ENCODE measurements at regions not wholly inside any gene's neighbourhood (a gene's known extent, or its start where the extent isn't known, plus 50 kb on each side); places are given as distances from the start of the nearest gene placed in this dataset.

DNA sequence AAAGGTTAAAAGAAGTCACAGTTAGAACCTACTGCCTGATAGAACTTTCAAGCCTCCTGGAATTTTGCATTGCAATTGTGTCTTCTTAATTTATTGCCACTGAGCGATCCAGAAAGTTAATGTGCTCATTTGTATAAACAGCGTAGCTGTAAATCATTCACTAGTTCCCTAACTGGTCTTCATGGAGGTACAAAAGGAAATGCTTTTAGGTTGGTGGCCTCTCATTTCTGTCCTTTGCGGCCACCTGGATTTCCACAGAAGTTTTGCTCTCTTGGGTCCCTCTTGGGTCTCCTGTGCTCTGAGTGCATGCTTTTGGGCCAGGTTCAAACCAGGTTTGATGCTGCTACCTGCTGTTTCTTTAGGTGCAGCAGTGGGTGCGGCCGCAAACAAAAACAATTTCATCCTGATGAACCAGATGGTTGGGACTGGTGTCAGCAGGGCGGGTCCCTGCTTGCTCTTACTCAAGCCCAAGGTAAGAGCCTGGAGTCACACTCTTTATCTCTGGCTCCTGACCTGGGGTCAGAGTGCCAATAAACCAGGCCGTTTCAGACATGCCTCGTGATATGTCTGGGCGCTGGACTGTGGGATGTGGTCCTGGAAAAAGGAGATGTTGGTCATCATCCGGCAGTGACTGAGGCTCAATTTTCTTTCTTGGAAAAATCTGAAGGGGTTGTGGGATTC, 270.1 kb downstream of the PTTG2 start:
- TF ChIP-seq, protein P1, sequence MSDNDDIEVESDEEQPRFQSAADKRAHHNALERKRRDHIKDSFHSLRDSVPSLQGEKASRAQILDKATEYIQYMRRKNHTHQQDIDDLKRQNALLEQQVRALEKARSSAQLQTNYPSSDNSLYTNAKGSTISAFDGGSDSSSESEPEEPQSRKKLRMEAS (CRISPR knock-in tag; IDR thresholded peaks at IDR 0.05), result no peak
- TF ChIP-seq, protein P2, sequence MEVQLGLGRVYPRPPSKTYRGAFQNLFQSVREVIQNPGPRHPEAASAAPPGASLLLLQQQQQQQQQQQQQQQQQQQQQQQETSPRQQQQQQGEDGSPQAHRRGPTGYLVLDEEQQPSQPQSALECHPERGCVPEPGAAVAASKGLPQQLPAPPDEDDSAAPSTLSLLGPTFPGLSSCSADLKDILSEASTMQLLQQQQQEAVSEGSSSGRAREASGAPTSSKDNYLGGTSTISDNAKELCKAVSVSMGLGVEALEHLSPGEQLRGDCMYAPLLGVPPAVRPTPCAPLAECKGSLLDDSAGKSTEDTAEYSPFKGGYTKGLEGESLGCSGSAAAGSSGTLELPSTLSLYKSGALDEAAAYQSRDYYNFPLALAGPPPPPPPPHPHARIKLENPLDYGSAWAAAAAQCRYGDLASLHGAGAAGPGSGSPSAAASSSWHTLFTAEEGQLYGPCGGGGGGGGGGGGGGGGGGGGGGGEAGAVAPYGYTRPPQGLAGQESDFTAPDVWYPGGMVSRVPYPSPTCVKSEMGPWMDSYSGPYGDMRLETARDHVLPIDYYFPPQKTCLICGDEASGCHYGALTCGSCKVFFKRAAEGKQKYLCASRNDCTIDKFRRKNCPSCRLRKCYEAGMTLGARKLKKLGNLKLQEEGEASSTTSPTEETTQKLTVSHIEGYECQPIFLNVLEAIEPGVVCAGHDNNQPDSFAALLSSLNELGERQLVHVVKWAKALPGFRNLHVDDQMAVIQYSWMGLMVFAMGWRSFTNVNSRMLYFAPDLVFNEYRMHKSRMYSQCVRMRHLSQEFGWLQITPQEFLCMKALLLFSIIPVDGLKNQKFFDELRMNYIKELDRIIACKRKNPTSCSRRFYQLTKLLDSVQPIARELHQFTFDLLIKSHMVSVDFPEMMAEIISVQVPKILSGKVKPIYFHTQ (CRISPR knock-in tag; IDR thresholded peaks at IDR 0.05), result no peak
- TF ChIP-seq ZNF416 (CRISPR knock-in tag; IDR thresholded peaks at IDR 0.05) (no peak), TCF7 (CRISPR knock-in tag; IDR thresholded peaks at IDR 0.05; ENCODE audit: low read depth) (no peak), ZNF138 (CRISPR knock-in tag; conservative IDR thresholded peaks at IDR 0.05) (no peak), ZNF121 (CRISPR knock-in tag; IDR thresholded peaks at IDR 0.05) (no peak), SMAD4 (CRISPR knock-in tag; IDR thresholded peaks at IDR 0.05) (no peak), GABPB1 (CRISPR knock-in tag; IDR thresholded peaks at IDR 0.05) (no peak), ESRRA (CRISPR knock-in tag; IDR thresholded peaks at IDR 0.05; ENCODE audit: borderline replicate concordance) (no peak), ETV6 (CRISPR knock-in tag; IDR thresholded peaks at IDR 0.05) (no peak), SP1 (CRISPR knock-in tag; conservative IDR thresholded peaks at IDR 0.05) (no peak), MLX (CRISPR knock-in tag; IDR thresholded peaks at IDR 0.05) (no peak), JAZF1 (CRISPR knock-in tag; IDR thresholded peaks at IDR 0.05) (no peak), FOXK1 (CRISPR knock-in tag; IDR thresholded peaks at IDR 0.05) (no peak), ZBTB21 (CRISPR knock-in tag; IDR thresholded peaks at IDR 0.05; ENCODE audit: borderline replicate concordance) (no peak), TP53 (CRISPR knock-in tag; IDR thresholded peaks at IDR 0.05) (no peak), CBFB (CRISPR knock-in tag; IDR thresholded peaks at IDR 0.05; ENCODE audit: low read depth) (no peak), EMX1 (CRISPR knock-in tag; IDR thresholded peaks at IDR 0.05) (no peak)
- TF ChIP-seq, protein P3, sequence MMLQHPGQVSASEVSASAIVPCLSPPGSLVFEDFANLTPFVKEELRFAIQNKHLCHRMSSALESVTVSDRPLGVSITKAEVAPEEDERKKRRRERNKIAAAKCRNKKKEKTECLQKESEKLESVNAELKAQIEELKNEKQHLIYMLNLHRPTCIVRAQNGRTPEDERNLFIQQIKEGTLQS (CRISPR knock-in tag; conservative IDR thresholded peaks at IDR 0.05), result no peak
- TF ChIP-seq, protein P4, sequence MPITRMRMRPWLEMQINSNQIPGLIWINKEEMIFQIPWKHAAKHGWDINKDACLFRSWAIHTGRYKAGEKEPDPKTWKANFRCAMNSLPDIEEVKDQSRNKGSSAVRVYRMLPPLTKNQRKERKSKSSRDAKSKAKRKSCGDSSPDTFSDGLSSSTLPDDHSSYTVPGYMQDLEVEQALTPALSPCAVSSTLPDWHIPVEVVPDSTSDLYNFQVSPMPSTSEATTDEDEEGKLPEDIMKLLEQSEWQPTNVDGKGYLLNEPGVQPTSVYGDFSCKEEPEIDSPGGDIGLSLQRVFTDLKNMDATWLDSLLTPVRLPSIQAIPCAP (CRISPR knock-in tag; IDR thresholded peaks at IDR 0.05), result no peak
- DNase-seq (ENCODE audit: low spot score) (no peak), ATAC-seq (no peak)
- H3K27me3 Mint-ChIP-seq (ENCODE audit: low read depth), result no peaks in the 10 kb centered on the region; the same call in 1 of the 2 replicates
- H3K4me3 Mint-ChIP-seq, result no peak overlapping the region
- peaks cover 13% of the 10 kb centered on the region for H3K9me3 Mint-ChIP-seq
- ChIA-PET POLR2A (no interaction called here), CTCF (no interaction called here)
- no peaks in the 10 kb centered on the region for H3K36me3 Mint-ChIP-seq
- H3K27ac Mint-ChIP-seq, result no peak overlapping the region
- no peaks in the 10 kb centered on the region for H3K4me1 Mint-ChIP-seq

GRCh38 chr4:38230821-38231563, 270.8 kb downstream of the PTTG2 start:
- ChIA-PET CTCF (no interaction called here), POLR2A (interaction anchor here (0.6 kb wide), 1 partner anchor 49 kb away, joined by 3 read pairs; no protein-coding TSS in a partner anchor)
- H3K4me3 Mint-ChIP-seq, result no peak overlapping the region
- no peaks in the 10 kb centered on the region for H3K36me3 Mint-ChIP-seq
- H3K9me3 Mint-ChIP-seq, result peaks cover 13% of the 10 kb centered on the region
- no peaks in the 10 kb centered on the region for H3K4me1 Mint-ChIP-seq
- no peaks in the 10 kb centered on the region; the same call in 1 of the 2 replicates for H3K27me3 Mint-ChIP-seq (ENCODE audit: low read depth)
- ATAC-seq, result no peak
- DNase-seq (ENCODE audit: low spot score), result no peak
- no peak overlapping the region for H3K27ac Mint-ChIP-seq
- TF ChIP-seq NFATC4 (CRISPR knock-in tag; IDR thresholded peaks at IDR 0.05), result no peak
- TF ChIP-seq ZNF532 (CRISPR knock-in tag; IDR thresholded peaks at IDR 0.05; ENCODE audit: borderline replicate concordance), result no peak
- no peak for TF ChIP-seq ZNF138 (CRISPR knock-in tag; conservative IDR thresholded peaks at IDR 0.05)
- TF ChIP-seq ZBTB21 (CRISPR knock-in tag; IDR thresholded peaks at IDR 0.05; ENCODE audit: borderline replicate concordance), result no peak
- TF ChIP-seq, protein P5, sequence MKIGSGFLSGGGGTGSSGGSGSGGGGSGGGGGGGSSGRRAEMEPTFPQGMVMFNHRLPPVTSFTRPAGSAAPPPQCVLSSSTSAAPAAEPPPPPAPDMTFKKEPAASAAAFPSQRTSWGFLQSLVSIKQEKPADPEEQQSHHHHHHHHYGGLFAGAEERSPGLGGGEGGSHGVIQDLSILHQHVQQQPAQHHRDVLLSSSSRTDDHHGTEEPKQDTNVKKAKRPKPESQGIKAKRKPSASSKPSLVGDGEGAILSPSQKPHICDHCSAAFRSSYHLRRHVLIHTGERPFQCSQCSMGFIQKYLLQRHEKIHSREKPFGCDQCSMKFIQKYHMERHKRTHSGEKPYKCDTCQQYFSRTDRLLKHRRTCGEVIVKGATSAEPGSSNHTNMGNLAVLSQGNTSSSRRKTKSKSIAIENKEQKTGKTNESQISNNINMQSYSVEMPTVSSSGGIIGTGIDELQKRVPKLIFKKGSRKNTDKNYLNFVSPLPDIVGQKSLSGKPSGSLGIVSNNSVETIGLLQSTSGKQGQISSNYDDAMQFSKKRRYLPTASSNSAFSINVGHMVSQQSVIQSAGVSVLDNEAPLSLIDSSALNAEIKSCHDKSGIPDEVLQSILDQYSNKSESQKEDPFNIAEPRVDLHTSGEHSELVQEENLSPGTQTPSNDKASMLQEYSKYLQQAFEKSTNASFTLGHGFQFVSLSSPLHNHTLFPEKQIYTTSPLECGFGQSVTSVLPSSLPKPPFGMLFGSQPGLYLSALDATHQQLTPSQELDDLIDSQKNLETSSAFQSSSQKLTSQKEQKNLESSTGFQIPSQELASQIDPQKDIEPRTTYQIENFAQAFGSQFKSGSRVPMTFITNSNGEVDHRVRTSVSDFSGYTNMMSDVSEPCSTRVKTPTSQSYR (CRISPR knock-in tag; IDR thresholded peaks at IDR 0.05), result no peak
